ES-I3 (cell line): ENCODE measurements at regions not wholly inside any gene's neighbourhood (a gene's known extent, or its start where the extent isn't known, plus 50 kb on each side); places are given as distances from the start of the nearest gene placed in this dataset.
"Not testable (repeated sequence)": the region's sequence is repeated elsewhere in the genome, so short reads cannot be mapped to it uniquely, and the experiment has no call there.

ENCODE experiments used
- H3K36me3 ChIP-seq: 2 replicates; pipeline ENCODE4 v1.6.1; 2013; ENCODE audit warnings: mild to moderate bottlenecking, low read length, control low read depth, moderate library complexity; ENCODE audit not compliant: insufficient read depth
- H3K4me1 ChIP-seq: 2 replicates; pipeline ENCODE4 v1.6.1; 2013; ENCODE audit warnings: mild to moderate bottlenecking, control low read depth, low read length; ENCODE audit not compliant: insufficient read depth
- H3K9ac ChIP-seq: 2 replicates; pipeline ENCODE4 v1.6.1; 2013; ENCODE audit warnings: low read depth, mild to moderate bottlenecking, low read length, moderate library complexity
- H3K9me3 ChIP-seq: 2 replicates; pipeline ENCODE4 v1.6.1; 2013; ENCODE audit warnings: mild to moderate bottlenecking, low read length, moderate library complexity; ENCODE audit not compliant: control insufficient read depth, insufficient read depth

- peaks cover 4% of the 10 kb centered on the region for H3K4me1 ChIP-seq
- H3K36me3 ChIP-seq, result no peaks in the 10 kb centered on the region
- no peak overlapping the region for H3K9ac ChIP-seq
- no peaks in the 10 kb centered on the region for H3K9me3 ChIP-seq
Measured at GRCh38 chr2:8317418-8317817, 364.4 kb upstream of the ID2 start.

GRCh38 chr2:8319219-8319618 is 362.6 kb upstream of the ID2 start:
- H3K4me1 ChIP-seq, result peaks cover 6% of the 10 kb centered on the region; the same call in 1 of the 2 replicates
- H3K9ac ChIP-seq, result no peak overlapping the region
- H3K36me3 ChIP-seq, result no peaks in the 10 kb centered on the region
- no peaks in the 10 kb centered on the region for H3K9me3 ChIP-seq

GRCh38 chr2:8320311-8321066 is 361.4 kb upstream of the ID2 start:
- peaks cover 8% of the 10 kb centered on the region; the same call in 1 of the 2 replicates for H3K4me1 ChIP-seq
- H3K9me3 ChIP-seq, result no peaks in the 10 kb centered on the region
- no peak overlapping the region for H3K9ac ChIP-seq
- no peaks in the 10 kb centered on the region for H3K36me3 ChIP-seq

- Histone ChIP-seq H3K9ac (no peak overlapping the region), H3K9me3 (no peaks in the 10 kb centered on the region), H3K36me3 (no peaks in the 10 kb centered on the region), H3K4me1 (peaks cover 8% of the 10 kb centered on the region; the same call in 1 of the 2 replicates)
Measured at GRCh38 chr2:8322634-8323033, 359.2 kb upstream of the ID2 start.

GRCh38 chr2:8324164-8324856 is 357.5 kb upstream of the ID2 start:
- Histone ChIP-seq H3K9me3 (no peaks in the 10 kb centered on the region), H3K9ac (no peak overlapping the region), H3K4me1 (0 out of 2 replicates have a peak, but pooled peaks cover 4% of the 10 kb centered on the region), H3K36me3 (no peaks in the 10 kb centered on the region)

- no peaks in the 10 kb centered on the region for H3K9me3 ChIP-seq
- H3K36me3 ChIP-seq, result no peaks in the 10 kb centered on the region
- no peak overlapping the region for H3K9ac ChIP-seq
Measured at GRCh38 chr2:8324901-8325300, 357.0 kb upstream of the ID2 start.

GRCh38 chr2:8327371-8328100 is 354.3 kb upstream of the ID2 start:
- peaks cover 9% of the 10 kb centered on the region; the same call in 1 of the 2 replicates for H3K4me1 ChIP-seq

More at GRCh38 chr2:8324901-8325300, 357.0 kb upstream of the ID2 start:
- 0 out of 2 replicates have a peak, but pooled peaks cover 4% of the 10 kb centered on the region for H3K4me1 ChIP-seq

GRCh38 chr2:8328217-8328616 is 353.6 kb upstream of the ID2 start:
- Histone ChIP-seq H3K9ac (no peak overlapping the region), H3K36me3 (no peaks in the 10 kb centered on the region), H3K4me1 (peaks cover 9% of the 10 kb centered on the region; the same call in 1 of the 2 replicates), H3K9me3 (no peaks in the 10 kb centered on the region)

More at GRCh38 chr2:8327371-8328100, 354.3 kb upstream of the ID2 start:
- Histone ChIP-seq H3K36me3 (no peaks in the 10 kb centered on the region), H3K9ac (no peak overlapping the region), H3K9me3 (no peaks in the 10 kb centered on the region)

- H3K9me3 ChIP-seq, result no peaks in the 10 kb centered on the region
- peaks cover 5% of the 10 kb centered on the region; the same call in 1 of the 2 replicates for H3K4me1 ChIP-seq
- H3K9ac ChIP-seq, result no peak overlapping the region
Measured at GRCh38 chr2:8329660-8330622, 351.9 kb upstream of the ID2 start.

GRCh38 chr2:8331068-8331467 is 350.8 kb upstream of the ID2 start:
- Histone ChIP-seq H3K4me1 (peaks cover 5% of the 10 kb centered on the region; the same call in 1 of the 2 replicates), H3K9ac (no peak overlapping the region), H3K9me3 (no peaks in the 10 kb centered on the region), H3K36me3 (no peaks in the 10 kb centered on the region)

More at GRCh38 chr2:8329660-8330622, 351.9 kb upstream of the ID2 start:
- H3K36me3 ChIP-seq, result no peaks in the 10 kb centered on the region

- Histone ChIP-seq H3K9ac (no peak overlapping the region), H3K4me1 (peaks cover 5% of the 10 kb centered on the region; the same call in 1 of the 2 replicates), H3K36me3 (no peaks in the 10 kb centered on the region), H3K9me3 (no peaks in the 10 kb centered on the region)
Measured at GRCh38 chr2:8332646-8333045, 349.2 kb upstream of the ID2 start.

GRCh38 chr2:8333177-8333831 is 348.6 kb upstream of the ID2 start:
- H3K9me3 ChIP-seq, result no peaks in the 10 kb centered on the region
- peaks cover 5% of the 10 kb centered on the region; the same call in 1 of the 2 replicates for H3K4me1 ChIP-seq
- H3K9ac ChIP-seq, result no peak overlapping the region
- H3K36me3 ChIP-seq, result no peaks in the 10 kb centered on the region

GRCh38 chr2:8333832-8334187 is 348.0 kb upstream of the ID2 start:
- H3K36me3 ChIP-seq, H3K9ac ChIP-seq, H3K4me1 ChIP-seq, H3K9me3 ChIP-seq: not testable (repeated sequence)
